ENCODE measurements at regions not wholly inside any gene's neighbourhood (a gene's known extent, or its start where the extent isn't known, plus 50 kb on each side); places are given as distances from the start of the nearest gene placed in this dataset.

- Histone ChIP-seq H3K27ac (no peak overlapping the region), H3K4me3 (IDR thresholded peaks at IDR 0.05; ENCODE audit: insufficient read depth, low read depth, low read length) (no peak overlapping the region), H3K4me2 (no peak overlapping the region), H3K9ac (no peak overlapping the region), H4K20me1 (ENCODE audit: insufficient read depth) (no peaks in the 10 kb centered on the region), H3K4me1 (ENCODE audit: low read depth, poor library complexity, severe bottlenecking) (no peaks in the 10 kb centered on the region), H3K79me2 (ENCODE audit: insufficient read depth, low read depth) (no peaks in the 10 kb centered on the region), H2AFZ (ENCODE audit: low read depth) (no peak overlapping the region), H3K27me3 (ENCODE audit: insufficient read depth, low read depth) (no peaks in the 10 kb centered on the region), H3K36me3 (ENCODE audit: insufficient read depth) (no peaks in the 10 kb centered on the region)
- TF ChIP-seq, protein P1, sequence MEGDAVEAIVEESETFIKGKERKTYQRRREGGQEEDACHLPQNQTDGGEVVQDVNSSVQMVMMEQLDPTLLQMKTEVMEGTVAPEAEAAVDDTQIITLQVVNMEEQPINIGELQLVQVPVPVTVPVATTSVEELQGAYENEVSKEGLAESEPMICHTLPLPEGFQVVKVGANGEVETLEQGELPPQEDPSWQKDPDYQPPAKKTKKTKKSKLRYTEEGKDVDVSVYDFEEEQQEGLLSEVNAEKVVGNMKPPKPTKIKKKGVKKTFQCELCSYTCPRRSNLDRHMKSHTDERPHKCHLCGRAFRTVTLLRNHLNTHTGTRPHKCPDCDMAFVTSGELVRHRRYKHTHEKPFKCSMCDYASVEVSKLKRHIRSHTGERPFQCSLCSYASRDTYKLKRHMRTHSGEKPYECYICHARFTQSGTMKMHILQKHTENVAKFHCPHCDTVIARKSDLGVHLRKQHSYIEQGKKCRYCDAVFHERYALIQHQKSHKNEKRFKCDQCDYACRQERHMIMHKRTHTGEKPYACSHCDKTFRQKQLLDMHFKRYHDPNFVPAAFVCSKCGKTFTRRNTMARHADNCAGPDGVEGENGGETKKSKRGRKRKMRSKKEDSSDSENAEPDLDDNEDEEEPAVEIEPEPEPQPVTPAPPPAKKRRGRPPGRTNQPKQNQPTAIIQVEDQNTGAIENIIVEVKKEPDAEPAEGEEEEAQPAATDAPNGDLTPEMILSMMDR (conservative IDR thresholded peaks at IDR 0.05; ENCODE audit: low read depth, low read length): no peak
Measured at GRCh38 chr2:107688135-107688534, 138.6 kb upstream of the RGPD4 start.

- no peaks in the 10 kb centered on the region for H3K36me3 ChIP-seq (ENCODE audit: insufficient read depth)
- H3K79me2 ChIP-seq (ENCODE audit: insufficient read depth, low read depth): no peaks in the 10 kb centered on the region
- no peak overlapping the region for H3K27ac ChIP-seq
- TF ChIP-seq, protein P1 (conservative IDR thresholded peaks at IDR 0.05; ENCODE audit: low read depth, low read length): no peak
- H3K9ac ChIP-seq: no peak overlapping the region
- H2AFZ ChIP-seq (ENCODE audit: low read depth): no peak overlapping the region
- H3K4me1 ChIP-seq (ENCODE audit: low read depth, poor library complexity, severe bottlenecking): no peaks in the 10 kb centered on the region
- H3K4me2 ChIP-seq: no peak overlapping the region
- H4K20me1 ChIP-seq (ENCODE audit: insufficient read depth): no peaks in the 10 kb centered on the region
- no peak overlapping the region for H3K4me3 ChIP-seq (IDR thresholded peaks at IDR 0.05; ENCODE audit: insufficient read depth, low read depth, low read length)
- no peaks in the 10 kb centered on the region for H3K27me3 ChIP-seq (ENCODE audit: insufficient read depth, low read depth)
Measured at GRCh38 chr2:107693604-107694003, 133.1 kb upstream of the RGPD4 start.

GRCh38 chr2:107694667-107695066 lies 132.0 kb upstream of the RGPD4 start:
- no peaks in the 10 kb centered on the region for H3K27me3 ChIP-seq (ENCODE audit: insufficient read depth, low read depth)
- no peaks in the 10 kb centered on the region for H4K20me1 ChIP-seq (ENCODE audit: insufficient read depth)
- H2AFZ ChIP-seq (ENCODE audit: low read depth): no peak overlapping the region
- H3K4me2 ChIP-seq: no peak overlapping the region
- H3K79me2 ChIP-seq (ENCODE audit: insufficient read depth, low read depth): no peaks in the 10 kb centered on the region
- no peaks in the 10 kb centered on the region for H3K4me1 ChIP-seq (ENCODE audit: low read depth, poor library complexity, severe bottlenecking)
- H3K9ac ChIP-seq: no peak overlapping the region
- TF ChIP-seq, protein P1 (conservative IDR thresholded peaks at IDR 0.05; ENCODE audit: low read depth, low read length): no peak
- H3K36me3 ChIP-seq (ENCODE audit: insufficient read depth): no peaks in the 10 kb centered on the region
- no peak overlapping the region for H3K4me3 ChIP-seq (IDR thresholded peaks at IDR 0.05; ENCODE audit: insufficient read depth, low read depth, low read length)
- no peak overlapping the region for H3K27ac ChIP-seq

DNA sequence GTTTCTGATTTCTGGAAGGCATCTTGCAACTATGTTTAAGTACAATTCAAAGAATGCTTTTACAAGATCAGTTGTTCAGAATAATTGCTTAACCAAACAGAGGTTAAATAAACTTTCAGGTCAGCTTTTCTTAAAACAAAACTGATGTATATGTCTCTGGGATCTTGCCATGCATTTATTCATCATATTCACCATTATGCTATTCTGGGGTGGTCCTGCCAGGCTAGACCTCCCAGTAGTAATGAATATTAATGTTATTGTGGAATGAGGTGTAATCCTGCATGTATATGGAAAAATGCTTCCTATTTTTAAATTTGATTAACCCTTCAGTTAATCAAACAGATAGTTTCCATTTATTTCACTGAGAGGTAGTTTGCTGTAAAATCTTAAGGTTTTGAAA lies 129.3 kb upstream of the RGPD4 start:
- Histone ChIP-seq H3K9ac (no peak overlapping the region), H3K27me3 (ENCODE audit: insufficient read depth, low read depth) (no peaks in the 10 kb centered on the region), H2AFZ (ENCODE audit: low read depth) (no peak overlapping the region), H3K79me2 (ENCODE audit: insufficient read depth, low read depth) (no peaks in the 10 kb centered on the region), H3K4me1 (ENCODE audit: low read depth, poor library complexity, severe bottlenecking) (no peaks in the 10 kb centered on the region), H3K4me3 (IDR thresholded peaks at IDR 0.05; ENCODE audit: insufficient read depth, low read depth, low read length) (no peak overlapping the region), H4K20me1 (ENCODE audit: insufficient read depth) (no peaks in the 10 kb centered on the region), H3K36me3 (ENCODE audit: insufficient read depth) (no peaks in the 10 kb centered on the region), H3K4me2 (no peak overlapping the region), H3K27ac (no peak overlapping the region)
- TF ChIP-seq, protein P1 (conservative IDR thresholded peaks at IDR 0.05; ENCODE audit: low read depth, low read length): no peak
